ENCODE measurements at regions not wholly inside any gene's neighbourhood (a gene's known extent, or its start where the extent isn't known, plus 50 kb on each side); places are given as distances from the start of the nearest gene placed in this dataset.

GRCh38 chr9:88712484-88712883 is 177.5 kb downstream of the NXNL2 start:
- DNase-seq (ENCODE audit: extremely low read depth, low read depth) = no peak

GRCh38 chr9:88713010-88713409 is 178.0 kb downstream of the NXNL2 start:
- DNase-seq (ENCODE audit: extremely low read depth, low read depth) = no peak
- TF ChIP-seq CTCF (IDR thresholded peaks at IDR 0.05; ENCODE audit: low read depth, low read length) = no peak

More at GRCh38 chr9:88712484-88712883, 177.5 kb downstream of the NXNL2 start:
- no peak for TF ChIP-seq CTCF (IDR thresholded peaks at IDR 0.05; ENCODE audit: low read depth, low read length)

- no peak for TF ChIP-seq CTCF (IDR thresholded peaks at IDR 0.05; ENCODE audit: low read depth, low read length)
- no peak for DNase-seq (ENCODE audit: extremely low read depth, low read depth)
Observed at GRCh38 chr9:88716596-88717290, 181.8 kb downstream of the NXNL2 start.

GRCh38 chr9:88721025-88721424 is 186.0 kb downstream of the NXNL2 start:
- no peak for TF ChIP-seq CTCF (IDR thresholded peaks at IDR 0.05; ENCODE audit: low read depth, low read length)
- DNase-seq (ENCODE audit: extremely low read depth, low read depth) = no peak

GRCh38 chr9:88721495-88722279 is 186.7 kb downstream of the NXNL2 start:
- no peak for DNase-seq (ENCODE audit: extremely low read depth, low read depth)
- no peak for TF ChIP-seq CTCF (IDR thresholded peaks at IDR 0.05; ENCODE audit: low read depth, low read length)

GRCh38 chr9:88722753-88723152 is 187.8 kb downstream of the NXNL2 start:
- peak; percentile 50 for TF ChIP-seq CTCF (IDR thresholded peaks at IDR 0.05; ENCODE audit: low read depth, low read length)
- DNase-seq (ENCODE audit: extremely low read depth, low read depth) = no peak

GRCh38 chr9:88723751-88724150 is 188.8 kb downstream of the NXNL2 start:
- no peak for TF ChIP-seq CTCF (IDR thresholded peaks at IDR 0.05; ENCODE audit: low read depth, low read length)
- no peak for DNase-seq (ENCODE audit: extremely low read depth, low read depth)
